GM18505 (cell line): ENCODE measurements at regions not wholly inside any gene's neighbourhood (a gene's known extent, or its start where the extent isn't known, plus 50 kb on each side); places are given as distances from the start of the nearest gene placed in this dataset.

ENCODE experiments used
- ATAC-seq: cut with Tn5 transposase; IDR thresholded peaks from one replicate; pipeline ENCODE4 v1.9.1; 2021; ENCODE audit not compliant: unreplicated experiment
- POLR2A ChIP-seq: IDR thresholded peaks from 4 replicates; pipeline ENCODE4 v1.6.1; 2011; ENCODE audit warnings: borderline replicate concordance; ENCODE audit not compliant: insufficient read depth, insufficient read length; ENCODE audit errors: extremely low read depth

DNA sequence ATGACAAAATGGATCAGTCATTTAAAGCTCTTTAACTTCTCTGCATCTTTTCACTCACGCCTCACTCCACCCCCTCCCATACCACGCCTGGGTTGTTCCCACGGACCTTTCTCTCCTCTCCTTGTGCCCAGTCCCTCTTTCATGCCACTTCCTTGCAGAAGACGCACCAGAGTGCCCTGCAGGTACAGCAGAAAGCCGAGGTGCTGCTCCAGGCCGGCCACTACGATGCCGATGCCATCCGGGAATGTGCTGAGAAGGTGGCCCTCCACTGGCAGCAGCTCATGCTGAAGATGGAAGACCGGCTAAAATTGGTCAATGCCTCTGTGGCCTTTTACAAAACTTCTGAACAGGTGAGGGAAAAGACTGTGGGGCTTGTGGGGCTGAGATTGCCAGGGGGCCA, 296.1 kb upstream of the UMPS start:
- no peak for ATAC-seq
- TF ChIP-seq POLR2A = no peak

DNA sequence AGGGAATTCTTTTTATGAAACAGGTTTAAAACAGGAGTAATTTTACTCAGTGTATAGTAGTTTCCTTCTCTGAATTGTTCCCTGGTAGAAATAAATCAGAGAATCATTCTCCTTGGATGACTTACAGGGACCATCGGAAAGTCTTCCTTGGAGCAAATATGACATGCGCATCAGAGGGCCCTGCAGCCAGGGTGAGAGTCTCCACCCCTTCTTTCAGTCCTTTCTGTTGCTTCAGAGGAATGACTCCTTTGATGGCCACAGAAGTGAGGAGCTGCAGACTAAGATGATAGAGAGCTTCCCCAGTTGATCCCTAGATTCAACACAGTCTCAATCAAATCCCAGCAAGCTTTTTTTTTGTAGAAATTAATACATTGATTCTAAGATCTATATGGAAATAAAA, 294.8 kb upstream of the UMPS start:
- no peak for ATAC-seq
- no peak for TF ChIP-seq POLR2A

DNA sequence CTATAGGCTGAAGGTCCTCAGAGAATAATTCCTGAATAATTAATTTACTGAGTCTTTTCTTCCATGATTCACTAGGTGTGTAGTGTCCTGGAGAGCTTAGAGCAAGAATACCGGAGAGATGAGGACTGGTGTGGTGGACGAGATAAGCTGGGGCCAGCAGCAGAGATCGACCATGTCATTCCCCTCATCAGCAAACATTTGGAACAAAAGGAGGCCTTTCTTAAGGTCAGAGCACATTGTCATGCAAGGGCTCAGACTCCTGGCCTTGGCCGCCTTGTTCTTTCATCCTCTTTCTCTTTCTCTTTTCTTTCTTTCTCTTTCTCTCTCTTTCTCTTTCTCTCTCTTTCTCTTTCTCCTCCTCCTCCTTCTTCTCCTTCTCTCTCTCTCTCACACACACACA, 291.4 kb upstream of the UMPS start:
- ATAC-seq = no peak
- TF ChIP-seq POLR2A = no peak

DNA sequence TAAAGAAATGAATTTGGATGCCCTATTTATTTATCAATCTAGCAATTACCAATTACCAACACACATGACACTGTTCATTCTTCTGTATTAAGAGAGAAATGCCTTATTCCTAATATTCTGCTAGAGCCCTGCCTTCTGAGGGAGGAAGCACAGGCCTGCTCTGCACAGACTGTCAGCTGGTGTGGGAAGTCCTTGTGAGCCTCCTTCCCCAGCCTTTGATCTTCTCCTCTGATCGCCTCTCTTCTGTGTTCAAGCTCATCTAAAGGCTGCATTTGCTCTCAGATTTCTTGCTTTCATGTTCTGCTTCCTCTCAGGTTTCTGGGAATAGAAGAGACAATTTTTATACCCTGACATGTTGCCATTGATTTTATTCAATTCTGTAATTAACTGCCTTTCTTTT, 290.6 kb upstream of the UMPS start:
- no peak for ATAC-seq
- TF ChIP-seq POLR2A = no peak

DNA sequence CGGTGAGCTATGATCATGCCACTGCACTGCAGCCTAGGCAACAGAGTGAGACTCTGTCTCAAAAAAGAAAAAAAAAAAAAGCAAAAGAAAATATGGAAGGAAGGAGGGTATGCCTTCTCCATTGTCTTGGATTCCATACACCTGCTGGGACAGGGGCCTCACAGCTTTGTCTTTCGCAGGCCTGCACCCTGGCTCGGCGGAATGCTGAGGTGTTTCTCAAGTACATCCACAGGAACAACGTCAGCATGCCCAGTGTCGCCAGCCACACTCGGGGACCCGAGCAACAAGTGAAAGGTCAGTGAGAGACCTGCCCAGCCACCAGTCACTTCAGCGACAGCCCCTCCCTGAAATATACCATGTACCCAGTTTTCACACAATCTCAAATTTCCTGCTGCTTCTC, 288.5 kb upstream of the UMPS start:
- TF ChIP-seq POLR2A = no peak
- ATAC-seq = no peak

DNA sequence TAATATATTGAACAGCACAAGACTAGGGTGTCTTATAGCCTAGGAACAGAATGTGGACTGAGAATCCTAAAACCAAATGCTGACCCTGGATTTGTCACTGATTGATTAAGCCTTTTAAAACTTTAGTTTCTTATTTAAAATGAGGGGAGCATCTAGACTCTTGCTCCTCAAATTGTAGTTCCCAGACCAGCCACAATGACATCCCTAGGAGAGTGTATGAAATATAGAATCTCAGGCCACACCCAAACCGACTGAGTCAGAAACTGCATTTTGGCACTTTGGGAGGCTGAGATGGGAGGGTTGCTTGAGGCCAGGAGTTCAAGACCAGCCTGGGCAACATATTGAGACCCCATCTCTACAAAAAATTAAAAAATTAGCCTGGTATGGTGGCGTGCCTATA, 287.8 kb upstream of the UMPS start:
- no peak for TF ChIP-seq POLR2A
- ATAC-seq = no peak

DNA sequence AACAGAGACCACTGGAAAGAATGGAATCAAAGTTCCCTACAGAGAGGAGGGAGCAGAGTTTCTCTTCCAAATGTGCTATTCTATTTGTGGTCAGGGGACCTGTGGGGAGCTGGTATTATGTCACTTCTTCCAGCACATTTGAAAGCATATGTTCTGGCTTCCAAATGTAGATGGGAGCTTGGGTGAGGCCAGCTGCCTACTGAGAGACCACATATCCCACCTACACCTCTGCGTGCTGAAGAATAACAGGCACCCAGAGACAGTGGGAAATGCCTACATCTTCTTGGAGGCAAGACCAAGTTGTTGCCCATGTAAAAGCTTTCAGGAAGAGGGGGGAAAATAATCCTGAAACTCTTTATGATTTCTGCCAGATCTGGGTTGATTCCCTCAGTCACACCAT, 286.8 kb upstream of the UMPS start:
- no peak for TF ChIP-seq POLR2A
- ATAC-seq = no peak

DNA sequence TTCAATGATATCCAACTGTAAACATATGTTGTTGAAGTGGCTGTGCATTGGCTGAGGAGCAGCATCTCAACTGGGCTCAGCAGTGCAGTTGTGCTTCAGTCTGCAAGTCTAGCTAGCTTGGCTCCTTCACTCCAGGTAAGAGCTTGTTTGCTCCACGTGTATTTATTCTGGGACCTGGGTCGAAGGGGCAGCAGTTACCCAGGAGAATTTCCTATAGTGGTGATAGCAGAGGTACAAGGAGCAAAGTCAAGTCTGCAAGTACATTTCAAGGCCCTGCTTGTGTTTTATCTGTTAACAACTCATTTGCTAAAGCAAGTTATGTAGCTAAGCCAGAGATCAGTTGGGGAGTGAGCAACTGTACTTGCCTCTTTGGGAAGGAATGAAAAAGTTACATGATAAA, 286.2 kb upstream of the UMPS start:
- TF ChIP-seq POLR2A = no peak
- no peak for ATAC-seq

DNA sequence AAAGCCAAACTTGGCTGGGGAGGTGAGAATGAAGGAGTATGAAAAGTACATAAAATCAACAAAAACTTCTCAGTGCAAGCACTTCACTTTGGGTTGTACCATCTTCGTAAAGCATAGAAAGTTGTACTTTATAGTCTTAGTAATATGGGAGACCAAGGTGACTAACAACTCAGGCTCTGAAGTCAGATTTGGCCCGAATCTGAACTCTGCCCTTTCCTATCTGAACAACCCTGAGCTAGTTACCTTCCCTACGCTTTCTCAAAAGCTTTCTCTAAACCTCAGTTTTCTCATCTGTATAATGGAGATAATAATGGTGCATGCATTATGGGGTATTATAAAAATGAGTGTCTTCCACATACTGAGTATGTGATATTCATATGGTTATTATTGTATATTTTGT, 285.4 kb upstream of the UMPS start:
- ATAC-seq = no peak

DNA sequence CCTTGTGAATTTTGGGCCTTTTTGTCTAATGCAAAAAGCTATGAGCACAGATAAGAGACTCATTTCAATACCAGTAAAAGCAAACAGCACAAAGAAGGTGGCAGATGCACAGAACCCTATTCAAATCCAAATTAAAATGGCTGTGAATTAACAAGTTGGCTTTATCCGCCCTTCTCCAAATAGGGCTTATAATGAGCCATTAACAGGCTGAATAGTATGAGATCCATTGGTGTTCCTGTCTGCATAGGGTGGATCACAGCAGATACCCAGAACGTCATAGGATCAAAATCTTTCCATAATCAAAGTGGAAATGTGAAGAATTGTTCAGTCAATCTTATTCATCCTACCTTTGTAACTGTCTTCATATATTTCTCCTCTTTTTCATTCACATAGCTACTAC, 282.4 kb upstream of the UMPS start:
- no peak for TF ChIP-seq POLR2A
- no peak for ATAC-seq

More for the DNA sequence above, 285.4 kb upstream of the UMPS start:
- TF ChIP-seq POLR2A = no peak

DNA sequence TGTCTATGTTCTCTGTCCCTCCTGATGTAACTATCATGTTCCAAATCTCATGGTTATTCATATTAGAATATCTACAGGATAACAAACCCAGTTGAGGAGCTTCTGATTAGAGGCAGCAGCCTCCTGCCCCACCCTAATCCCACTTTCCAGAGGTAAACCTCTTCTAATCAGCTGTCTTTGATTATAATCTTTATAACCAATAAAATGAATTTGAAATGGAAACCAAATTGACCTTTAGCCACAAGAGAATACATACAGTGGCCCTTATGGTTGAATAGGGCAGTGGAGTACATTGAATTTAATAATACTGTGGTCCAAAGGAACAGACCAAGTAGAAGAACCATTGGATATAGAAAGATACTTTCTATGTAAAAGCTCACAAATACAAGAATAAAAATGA, 281.3 kb upstream of the UMPS start:
- no peak for TF ChIP-seq POLR2A
- no peak for ATAC-seq

DNA sequence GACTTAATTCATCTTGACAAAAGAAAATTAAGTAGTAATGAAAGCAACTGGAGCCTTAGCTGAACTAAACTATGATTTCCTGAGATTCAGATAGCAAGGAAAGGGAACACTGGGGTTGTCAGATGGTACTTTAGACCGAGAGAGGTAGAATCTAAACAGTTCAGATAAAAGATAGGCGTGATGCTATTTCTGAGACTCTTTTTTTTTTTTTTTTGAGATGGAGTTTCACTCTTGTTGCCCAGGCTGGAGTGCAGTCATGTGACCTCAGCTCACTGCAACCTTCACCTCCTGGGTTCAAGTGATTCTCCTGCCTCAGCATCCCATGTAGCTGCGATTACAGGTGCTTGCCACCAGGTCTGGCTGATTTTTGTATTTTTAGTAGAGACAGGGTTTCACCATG, 279.9 kb upstream of the UMPS start:
- no peak for TF ChIP-seq POLR2A
- no peak for ATAC-seq

DNA sequence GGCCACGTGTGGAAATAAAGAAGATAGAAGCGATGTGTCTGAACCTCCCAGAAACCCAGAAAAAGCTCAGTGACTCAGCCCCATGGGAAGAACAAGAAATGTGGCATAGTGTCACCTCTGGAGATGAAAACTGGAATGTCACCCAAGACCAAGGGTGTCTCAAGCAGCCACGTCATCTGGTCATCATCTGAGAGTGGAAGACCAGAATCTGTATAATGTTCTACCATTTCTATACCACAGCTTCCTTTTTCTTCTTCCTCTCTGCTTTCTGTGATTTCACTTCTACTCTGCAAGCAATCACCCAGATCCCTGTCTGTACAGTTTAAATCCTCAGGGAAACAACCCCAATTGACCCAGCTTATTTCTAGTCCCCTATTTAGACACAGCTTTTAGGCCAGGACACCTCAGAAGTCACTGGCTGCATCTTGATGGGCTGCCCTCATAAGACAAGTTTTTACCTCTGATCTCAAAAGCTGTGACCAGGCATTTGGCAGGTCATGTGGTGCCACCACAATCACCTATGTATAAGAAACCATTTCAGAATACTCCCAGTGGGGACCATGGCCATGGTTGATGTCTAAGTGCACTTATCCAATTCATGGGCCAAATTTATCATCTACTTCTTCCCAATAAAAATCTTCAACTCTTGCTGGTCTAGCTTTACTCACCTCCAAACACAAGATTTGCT, 278.5 kb upstream of the UMPS start:
- no peak for ATAC-seq
- no peak for TF ChIP-seq POLR2A

DNA sequence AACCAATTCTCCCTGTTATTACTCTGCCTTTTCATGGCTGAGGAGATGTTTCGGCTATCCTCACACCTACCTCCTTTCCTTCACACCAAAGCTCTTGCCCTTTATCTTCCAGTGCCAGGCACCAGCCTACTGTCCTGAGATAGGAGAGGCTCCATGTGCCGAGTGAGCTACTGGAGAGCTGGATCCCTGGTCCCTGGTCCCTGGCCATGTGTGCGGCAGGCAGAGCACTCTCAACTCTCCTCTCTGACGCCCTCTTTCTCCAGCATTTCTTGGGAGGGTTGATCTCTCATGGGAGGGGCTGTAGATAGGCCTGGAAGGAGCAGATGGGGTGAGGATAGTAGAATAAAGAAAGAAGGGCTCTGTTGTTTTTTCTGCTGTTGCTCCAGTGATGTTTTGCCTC, 277.1 kb upstream of the UMPS start:
- no peak for ATAC-seq
- no peak for TF ChIP-seq POLR2A

DNA sequence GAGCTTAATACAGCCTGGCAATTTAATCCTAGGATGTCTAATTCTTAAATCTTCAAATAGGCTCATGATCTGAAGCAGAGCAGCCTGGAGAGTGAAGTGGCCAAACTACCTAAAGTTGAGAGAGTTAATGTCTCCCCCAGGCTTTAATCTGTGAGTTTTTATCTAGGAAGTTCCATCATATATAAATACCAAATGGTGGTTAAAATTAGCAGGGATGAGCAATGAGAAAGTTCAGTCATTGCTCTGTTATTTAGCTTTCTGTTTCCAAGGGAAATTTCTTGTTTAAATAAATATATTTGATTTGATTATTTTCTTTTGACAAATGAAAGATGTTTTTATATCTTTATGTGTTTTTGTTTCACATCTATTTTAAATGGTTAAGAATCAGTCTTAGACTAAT, 274.4 kb upstream of the UMPS start:
- no peak for TF ChIP-seq POLR2A
- no peak for ATAC-seq

DNA sequence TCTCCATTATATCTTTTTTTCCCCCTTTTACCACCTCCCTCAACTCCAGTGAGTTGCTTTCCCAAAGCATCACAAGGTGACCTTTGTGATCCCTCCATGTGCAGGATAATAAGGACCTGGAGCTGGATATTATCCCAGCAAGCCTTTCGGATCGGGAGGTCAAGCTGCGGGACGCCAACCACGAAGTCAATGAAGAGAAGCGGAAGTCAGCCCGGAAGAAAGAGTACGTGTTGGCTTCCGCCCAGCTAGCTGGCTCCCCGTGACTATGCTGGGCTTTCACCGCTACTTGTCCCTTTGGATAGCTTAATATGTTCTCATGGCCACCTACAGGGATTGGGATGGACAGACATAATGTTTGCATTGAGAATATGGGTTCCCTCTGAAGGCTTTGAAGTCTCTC, 273.7 kb upstream of the UMPS start:
- ATAC-seq = no peak
- no peak for TF ChIP-seq POLR2A

DNA sequence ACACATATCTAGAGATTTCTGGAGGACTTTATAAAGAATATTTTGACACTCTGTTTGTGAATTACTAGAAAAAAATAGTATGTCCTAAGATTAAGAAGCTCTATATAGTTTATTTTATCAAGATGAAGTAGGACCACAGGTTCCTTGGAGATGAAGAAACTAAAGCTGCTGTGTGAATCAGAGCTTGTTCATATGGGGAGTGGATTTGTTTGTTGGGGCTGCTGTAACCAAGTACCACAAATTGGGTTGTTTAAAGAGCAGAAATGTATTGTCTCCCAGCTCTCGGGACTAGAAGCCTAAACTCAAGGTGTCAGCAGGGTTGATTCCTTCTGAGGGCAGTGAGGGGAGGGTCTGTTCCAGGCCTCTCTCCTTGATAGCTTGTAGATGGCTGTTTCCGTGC, 270.6 kb upstream of the UMPS start:
- no peak for ATAC-seq
- no peak for TF ChIP-seq POLR2A
